ENCODE measurements at regions not wholly inside any gene's neighbourhood (a gene's known extent, or its start where the extent isn't known, plus 50 kb on each side); places are given as distances from the start of the nearest gene placed in this dataset.

DNA sequence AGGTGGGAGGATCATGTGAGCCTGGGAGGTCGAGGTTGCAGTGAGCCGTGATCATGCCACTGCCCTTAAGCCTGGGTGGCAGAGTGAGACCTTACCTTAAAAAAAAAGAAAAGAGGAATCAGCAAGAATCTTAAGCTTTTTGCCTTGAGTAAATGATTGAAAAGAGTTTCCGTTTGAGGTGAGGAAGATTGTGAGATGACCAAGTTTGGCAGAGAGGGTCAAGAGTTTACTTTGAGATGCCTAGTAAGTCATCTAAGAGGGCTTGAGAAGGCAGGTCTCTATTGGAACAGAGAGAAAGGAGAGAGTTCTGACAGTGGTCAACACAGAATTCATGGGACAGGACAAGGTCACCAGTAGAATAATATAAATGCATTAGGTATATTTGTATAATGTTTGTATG is 572.1 kb downstream of the TLE4 start:
- H3K36me3 Mint-ChIP-seq (ENCODE audit: low read depth), result no peaks in the 10 kb centered on the region
- no peak overlapping the region for H3K4me3 Mint-ChIP-seq
- H3K27ac Mint-ChIP-seq, result no peak overlapping the region
- DNase-seq (no peak), ATAC-seq (no peak)
- H3K4me1 Mint-ChIP-seq (ENCODE audit: low read depth), result no peaks in the 10 kb centered on the region
- H3K9me3 Mint-ChIP-seq (ENCODE audit: insufficient read depth), result no peaks in the 10 kb centered on the region
- CTCF ChIA-PET, result no interaction called here
- POLR2A ChIA-PET, result no interaction called here
- no peaks in the 10 kb centered on the region for H3K27me3 Mint-ChIP-seq (ENCODE audit: low read depth)

DNA sequence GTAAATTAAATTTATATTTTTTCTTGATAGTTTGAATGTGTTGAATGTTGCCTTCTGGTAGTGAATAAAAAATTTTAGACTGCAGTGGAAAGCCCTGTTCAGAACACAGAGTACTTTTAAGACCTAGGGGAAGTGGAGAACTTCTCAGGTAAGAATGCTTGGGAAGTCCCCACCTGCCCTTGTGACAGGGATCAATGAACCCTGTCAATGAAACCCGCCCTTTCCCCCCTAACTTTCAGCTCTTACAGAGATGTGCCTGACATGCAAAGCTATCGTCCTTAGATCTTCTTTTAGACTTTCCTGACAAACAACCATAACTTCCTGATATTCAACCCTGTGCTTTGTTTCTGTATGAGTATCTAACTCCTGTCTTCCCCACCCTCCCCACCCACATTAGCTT is 562.7 kb downstream of the TLE4 start:
- H3K27me3 Mint-ChIP-seq (ENCODE audit: low read depth), result no peaks in the 10 kb centered on the region

GRCh38 chr9:80131627-80132026 is 559.9 kb downstream of the TLE4 start:
- POLR2A ChIA-PET, result interaction anchor here (0.6 kb wide), 1 partner anchor 131 kb away, joined by 3 read pairs; no protein-coding TSS in a partner anchor
- H3K4me1 Mint-ChIP-seq (ENCODE audit: low read depth), result no peaks in the 10 kb centered on the region
- no peaks in the 10 kb centered on the region for H3K9me3 Mint-ChIP-seq (ENCODE audit: insufficient read depth)
- CTCF ChIA-PET, result no interaction called here
- no peak overlapping the region for H3K4me3 Mint-ChIP-seq
- ATAC-seq (no peak), DNase-seq (no peak)
- no peaks in the 10 kb centered on the region for H3K27me3 Mint-ChIP-seq (ENCODE audit: low read depth)
- H3K27ac Mint-ChIP-seq, result no peak overlapping the region
- no peaks in the 10 kb centered on the region for H3K36me3 Mint-ChIP-seq (ENCODE audit: low read depth)

More for the DNA sequence above, 562.7 kb downstream of the TLE4 start:
- H3K27ac Mint-ChIP-seq, result no peak overlapping the region
- H3K9me3 Mint-ChIP-seq (ENCODE audit: insufficient read depth), result no peaks in the 10 kb centered on the region
- POLR2A ChIA-PET, result no interaction called here
- H3K4me3 Mint-ChIP-seq, result no peak overlapping the region
- H3K4me1 Mint-ChIP-seq (ENCODE audit: low read depth), result no peaks in the 10 kb centered on the region
- no peak for DNase-seq
- CTCF ChIA-PET, result no interaction called here
- no peak for ATAC-seq
- no peaks in the 10 kb centered on the region for H3K36me3 Mint-ChIP-seq (ENCODE audit: low read depth)

DNA sequence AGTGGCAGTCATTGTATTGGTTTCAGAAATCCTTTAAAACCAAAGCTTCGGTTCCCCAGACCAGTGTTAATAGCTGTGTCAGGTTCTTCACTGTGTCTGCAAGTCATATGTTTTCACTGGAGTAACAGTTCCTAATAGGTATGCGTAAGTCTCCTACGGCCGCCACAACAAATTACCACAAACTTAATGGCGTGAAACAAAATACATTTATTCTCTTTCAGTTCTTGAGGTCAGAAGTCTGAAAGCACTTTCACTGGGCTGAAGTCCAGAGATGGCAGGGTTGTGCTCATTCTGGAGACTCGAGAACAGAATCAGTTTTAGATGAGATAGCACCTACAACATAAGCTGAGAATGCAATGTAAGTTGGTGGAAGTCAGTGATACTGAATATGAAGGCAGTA is 556.2 kb downstream of the TLE4 start:
- ChIA-PET POLR2A (no interaction called here), CTCF (no interaction called here)
- H3K36me3 Mint-ChIP-seq (ENCODE audit: low read depth), result no peaks in the 10 kb centered on the region
- H3K27me3 Mint-ChIP-seq (ENCODE audit: low read depth), result no peaks in the 10 kb centered on the region
- no peaks in the 10 kb centered on the region for H3K4me1 Mint-ChIP-seq (ENCODE audit: low read depth)
- ATAC-seq, result no peak
- no peak for DNase-seq
- H3K27ac Mint-ChIP-seq, result no peak overlapping the region
- no peaks in the 10 kb centered on the region for H3K9me3 Mint-ChIP-seq (ENCODE audit: insufficient read depth)
- H3K4me3 Mint-ChIP-seq, result no peak overlapping the region

DNA sequence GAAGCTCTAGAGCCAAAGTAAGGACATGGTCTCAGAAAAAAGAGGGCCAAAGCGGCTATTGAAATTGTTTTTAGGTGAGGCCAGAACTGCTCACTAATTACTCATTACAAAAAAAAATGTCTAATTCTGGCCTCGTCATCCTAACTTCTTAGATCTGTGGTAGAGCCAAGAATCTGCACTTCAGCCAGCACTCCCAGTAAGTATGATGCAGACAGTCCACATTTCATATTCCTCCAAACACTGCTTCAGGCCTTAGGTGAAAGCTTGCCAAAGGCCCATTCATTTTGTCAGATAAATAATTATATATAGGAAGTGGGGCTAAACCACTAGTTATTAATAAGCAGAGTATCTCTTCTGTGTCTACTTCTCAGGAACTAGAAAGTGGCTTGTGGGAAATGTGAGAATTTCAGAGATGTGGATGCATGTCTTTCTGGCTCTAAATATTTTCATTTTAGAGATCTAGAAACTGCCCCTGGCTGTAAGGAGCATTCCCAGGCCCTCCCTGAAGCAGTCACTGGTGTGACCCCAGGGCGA is 554.0 kb downstream of the TLE4 start:
- Mint-ChIP-seq H3K4me1 (ENCODE audit: low read depth) (no peaks in the 10 kb centered on the region), H3K36me3 (ENCODE audit: low read depth) (no peaks in the 10 kb centered on the region), H3K9me3 (ENCODE audit: insufficient read depth) (no peaks in the 10 kb centered on the region), H3K27me3 (ENCODE audit: low read depth) (no peaks in the 10 kb centered on the region), H3K27ac (no peak overlapping the region), H3K4me3 (no peak overlapping the region)
- POLR2A ChIA-PET, result no interaction called here
- CTCF ChIA-PET, result no interaction called here
- ATAC-seq (no peak), DNase-seq (no peak)

- H3K27ac Mint-ChIP-seq, result no peak overlapping the region
- H3K36me3 Mint-ChIP-seq (ENCODE audit: low read depth), result no peaks in the 10 kb centered on the region
- ChIA-PET POLR2A (no interaction called here), CTCF (no interaction called here)
- no peaks in the 10 kb centered on the region for H3K4me1 Mint-ChIP-seq (ENCODE audit: low read depth)
- H3K27me3 Mint-ChIP-seq (ENCODE audit: low read depth), result no peaks in the 10 kb centered on the region
- no peaks in the 10 kb centered on the region for H3K9me3 Mint-ChIP-seq (ENCODE audit: insufficient read depth)
- H3K4me3 Mint-ChIP-seq, result no peak overlapping the region
- ATAC-seq (no peak), DNase-seq (no peak)
These were observed 545.3 kb downstream of the TLE4 start for GRCh38 chr9:80117031-80117430.

DNA sequence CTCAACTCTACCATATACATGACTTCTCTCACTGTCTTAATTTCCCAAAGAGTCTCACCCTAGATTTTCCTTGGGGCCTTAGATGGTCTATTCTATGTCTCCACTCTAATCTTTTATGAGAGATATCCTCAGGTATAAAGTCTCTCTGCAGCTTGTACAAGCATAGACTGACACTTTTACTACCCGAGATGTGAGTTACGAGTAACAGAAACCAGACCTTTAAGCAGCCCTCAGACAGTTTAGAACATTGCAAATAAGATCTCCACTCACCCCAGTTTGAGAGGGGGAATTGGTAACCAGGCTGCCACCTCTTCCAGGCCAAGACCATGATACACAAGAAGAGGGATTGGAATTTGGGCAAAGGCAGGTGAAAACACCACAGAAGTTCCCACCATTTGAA is 542.5 kb downstream of the TLE4 start:
- Mint-ChIP-seq H3K27me3 (ENCODE audit: low read depth) (no peaks in the 10 kb centered on the region), H3K9me3 (ENCODE audit: insufficient read depth) (no peaks in the 10 kb centered on the region), H3K4me3 (no peak overlapping the region), H3K4me1 (ENCODE audit: low read depth) (no peaks in the 10 kb centered on the region), H3K36me3 (ENCODE audit: low read depth) (no peaks in the 10 kb centered on the region), H3K27ac (no peak overlapping the region)
- POLR2A ChIA-PET, result no interaction called here
- DNase-seq (no peak), ATAC-seq (no peak)
- CTCF ChIA-PET, result no interaction called here

DNA sequence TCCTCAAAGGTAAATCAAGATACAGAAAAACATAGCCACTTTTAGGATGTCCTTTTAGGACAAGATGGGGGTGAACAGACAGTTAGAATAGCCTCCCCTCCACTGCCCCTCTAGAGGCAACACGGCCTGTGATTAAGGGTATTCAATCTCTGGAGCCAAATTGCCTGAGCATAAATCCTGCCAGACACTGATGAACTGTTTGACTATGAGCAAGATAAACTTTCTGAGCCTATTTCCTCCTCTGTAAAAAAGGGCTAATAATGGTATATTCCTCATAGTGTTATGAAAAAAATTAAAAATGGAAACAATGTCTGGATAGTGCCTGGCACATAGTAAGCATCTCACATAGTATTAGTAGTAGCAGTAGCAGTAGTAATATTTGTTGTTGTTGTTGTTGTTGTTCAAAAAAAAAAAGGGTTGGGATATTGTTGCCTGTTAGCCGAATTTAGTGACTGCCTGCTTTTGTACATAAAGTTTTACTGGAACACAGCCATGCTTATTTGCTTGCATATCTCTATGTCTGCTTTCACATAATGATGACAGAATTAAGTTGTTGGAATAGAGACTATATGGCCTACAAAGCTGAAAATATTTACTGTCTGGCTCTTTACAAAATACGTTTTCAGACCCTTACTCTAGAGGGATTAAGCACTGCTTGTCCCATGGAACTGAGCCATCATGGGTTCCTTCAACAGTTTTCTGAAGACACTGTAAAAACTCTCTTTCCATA is 536.3 kb downstream of the TLE4 start:
- Mint-ChIP-seq H3K27ac (no peak overlapping the region), H3K27me3 (ENCODE audit: low read depth) (peaks cover 2% of the 10 kb centered on the region), H3K9me3 (ENCODE audit: insufficient read depth) (no peaks in the 10 kb centered on the region), H3K4me3 (no peak overlapping the region), H3K36me3 (ENCODE audit: low read depth) (no peaks in the 10 kb centered on the region), H3K4me1 (ENCODE audit: low read depth) (no peaks in the 10 kb centered on the region)
- ATAC-seq (no peak), DNase-seq (no peak)
- CTCF ChIA-PET, result no interaction called here
- POLR2A ChIA-PET, result no interaction called here

- H3K36me3 Mint-ChIP-seq (ENCODE audit: low read depth), result no peaks in the 10 kb centered on the region
- ChIA-PET CTCF (no interaction called here), POLR2A (no interaction called here)
- ATAC-seq (no peak), DNase-seq (no peak)
- no peak overlapping the region for H3K4me3 Mint-ChIP-seq
- no peaks in the 10 kb centered on the region for H3K4me1 Mint-ChIP-seq (ENCODE audit: low read depth)
- no peaks in the 10 kb centered on the region for H3K9me3 Mint-ChIP-seq (ENCODE audit: insufficient read depth)
- H3K27ac Mint-ChIP-seq, result no peak overlapping the region
- no peaks in the 10 kb centered on the region for H3K27me3 Mint-ChIP-seq (ENCODE audit: low read depth)
These were observed 525.7 kb downstream of the TLE4 start for GRCh38 chr9:80097476-80097875.

- POLR2A ChIA-PET, result no interaction called here
- H3K36me3 Mint-ChIP-seq (ENCODE audit: low read depth), result no peaks in the 10 kb centered on the region
- H3K27ac Mint-ChIP-seq, result no peak overlapping the region
- ATAC-seq (no peak), DNase-seq (no peak)
- no peaks in the 10 kb centered on the region for H3K27me3 Mint-ChIP-seq (ENCODE audit: low read depth)
- no peaks in the 10 kb centered on the region for H3K4me1 Mint-ChIP-seq (ENCODE audit: low read depth)
- no peak overlapping the region for H3K4me3 Mint-ChIP-seq
- CTCF ChIA-PET, result no interaction called here
- no peaks in the 10 kb centered on the region for H3K9me3 Mint-ChIP-seq (ENCODE audit: insufficient read depth)
These were observed 522.5 kb downstream of the TLE4 start for GRCh38 chr9:80094176-80094771.

GRCh38 chr9:80093695-80094094 is 521.9 kb downstream of the TLE4 start:
- CTCF ChIA-PET, result no interaction called here
- no peaks in the 10 kb centered on the region for H3K4me1 Mint-ChIP-seq (ENCODE audit: low read depth)

DNA sequence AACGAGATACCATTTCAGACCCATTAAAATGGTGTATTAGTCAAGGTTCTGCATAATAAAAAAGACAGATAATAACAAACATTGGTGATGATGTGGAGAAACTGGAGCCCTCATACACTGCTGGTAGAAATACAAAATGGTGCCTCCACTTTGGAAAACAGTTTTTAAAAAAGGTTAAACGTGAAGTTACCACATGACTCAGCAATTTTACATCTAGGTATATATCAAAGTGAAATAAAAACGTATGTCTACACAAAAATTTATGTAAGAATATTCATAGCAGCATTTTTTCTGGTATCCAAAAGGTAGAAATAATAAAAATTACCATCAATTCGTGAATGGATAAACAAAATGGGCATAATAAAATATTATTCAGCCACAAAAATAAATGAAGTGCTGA is 519.8 kb downstream of the TLE4 start:
- Mint-ChIP-seq H3K27me3 (ENCODE audit: low read depth) (no peaks in the 10 kb centered on the region), H3K9me3 (ENCODE audit: insufficient read depth) (no peaks in the 10 kb centered on the region), H3K4me3 (no peak overlapping the region), H3K27ac (no peak overlapping the region), H3K4me1 (ENCODE audit: low read depth) (no peaks in the 10 kb centered on the region), H3K36me3 (ENCODE audit: low read depth) (no peaks in the 10 kb centered on the region)
- DNase-seq (no peak), ATAC-seq (no peak)
- ChIA-PET POLR2A (no interaction called here), CTCF (no interaction called here)

More at GRCh38 chr9:80093695-80094094, 521.9 kb downstream of the TLE4 start:
- H3K36me3 Mint-ChIP-seq (ENCODE audit: low read depth), result no peaks in the 10 kb centered on the region
- ATAC-seq (no peak), DNase-seq (no peak)
- POLR2A ChIA-PET, result no interaction called here
- no peaks in the 10 kb centered on the region for H3K9me3 Mint-ChIP-seq (ENCODE audit: insufficient read depth)
- no peak overlapping the region for H3K4me3 Mint-ChIP-seq
- H3K27ac Mint-ChIP-seq, result no peak overlapping the region
- H3K27me3 Mint-ChIP-seq (ENCODE audit: low read depth), result no peaks in the 10 kb centered on the region

DNA sequence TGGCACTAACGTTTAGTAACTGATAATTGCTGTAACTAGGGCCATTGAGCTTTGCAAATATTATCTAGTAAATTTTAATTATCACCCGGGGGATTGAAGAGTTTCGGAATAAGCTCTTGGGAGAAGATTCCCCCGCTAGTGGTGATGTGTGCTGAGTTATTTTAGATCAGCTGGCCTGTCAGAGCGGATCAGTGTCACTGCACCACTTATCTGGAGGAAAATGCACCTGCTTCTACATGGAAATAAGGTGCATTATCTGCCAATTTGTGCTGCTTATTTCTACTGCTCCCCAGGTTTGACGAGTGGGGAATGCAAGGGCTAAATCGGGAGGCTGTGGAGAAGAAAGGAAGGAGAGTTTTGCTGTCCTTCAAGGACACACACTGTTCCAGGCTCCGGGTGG is 518.6 kb downstream of the TLE4 start:
- ATAC-seq, result no peak
- no peaks in the 10 kb centered on the region for H3K36me3 Mint-ChIP-seq (ENCODE audit: low read depth)
- ChIA-PET CTCF (no interaction called here), POLR2A (no interaction called here)
- no peaks in the 10 kb centered on the region for H3K27me3 Mint-ChIP-seq (ENCODE audit: low read depth)
- H3K27ac Mint-ChIP-seq, result no peak overlapping the region
- no peaks in the 10 kb centered on the region for H3K4me1 Mint-ChIP-seq (ENCODE audit: low read depth)
- no peaks in the 10 kb centered on the region for H3K9me3 Mint-ChIP-seq (ENCODE audit: insufficient read depth)
- no peak overlapping the region for H3K4me3 Mint-ChIP-seq
- DNase-seq, result no peak
